HCT116 (cell line): ENCODE measurements at regions not wholly inside any gene's neighbourhood (a gene's known extent, or its start where the extent isn't known, plus 50 kb on each side); places are given as distances from the start of the nearest gene placed in this dataset.
"Not testable (repeated sequence)": the region's sequence is repeated elsewhere in the genome, so short reads cannot be mapped to it uniquely, and the experiment has no call there.

Experiments
- CTCF ChIP-seq, 3 experiments: fragments of 200-600 bp in 1 of 3; sonication (generic) in 1 of 3; IDR thresholded peaks in 2 of 3; conservative IDR thresholded peaks in 1 of 3; 2 replicates each; pipeline ENCODE4 v1.5.1; 2012 to 2017; ENCODE audit warnings: low read depth in 2 of 3, low read length in 2 of 3, antibody characterized with exemption in 1 of 3, borderline replicate concordance in 1 of 3, control low read depth in 1 of 3, mild to moderate bottlenecking in 1 of 3, mixed read lengths in 1 of 3, mixed run types in 1 of 3, moderate library complexity in 1 of 3; ENCODE audit not compliant: insufficient read depth in 1 of 3
- JUND ChIP-seq: IDR thresholded peaks from 2 replicates; pipeline ENCODE4 v1.6.1; 2012
- POLR2A ChIP-seq: IDR thresholded peaks from 2 replicates; pipeline ENCODE4 v1.7.0; 2011; ENCODE audit warnings: borderline replicate concordance; ENCODE audit not compliant: insufficient read depth, insufficient read length; ENCODE audit errors: extremely low read depth
- TCF7L2 ChIP-seq: IDR thresholded peaks from 2 replicates; pipeline ENCODE4 v1.7.0; 2011; ENCODE audit warnings: borderline replicate concordance, inconsistent platforms; ENCODE audit not compliant: insufficient read depth, insufficient read length; ENCODE audit errors: extremely low read depth
- ZNF274 ChIP-seq: fragments of 200-500 bp; sonication (Bioruptor generic); IDR thresholded peaks from 2 replicates; pipeline ENCODE4 v1.6.1; 2014; ENCODE audit warnings: mild to moderate bottlenecking, low read depth, low read length, inconsistent platforms
- TF ChIP-seq, protein P1 (sequence below): IDR thresholded peaks from 2 replicates; pipeline ENCODE4 v1.6.1; 2012; ENCODE audit warnings: low read depth

GRCh38 chr13:60805640-60806039, 408.6 kb downstream of the TDRD3 start:
- TF ChIP-seq ZNF274; POLR2A; CTCF (IDR thresholded peaks at IDR 0.05 in 2 of 3, conservative IDR thresholded peaks at IDR 0.05 in 1 of 3; ENCODE audit: borderline replicate concordance in 1 of 3, insufficient read depth in 1 of 3, low read depth in 2 of 3, low read length in 2 of 3); TCF7L2; JUND: not testable (repeated sequence)
- TF ChIP-seq, protein P1, sequence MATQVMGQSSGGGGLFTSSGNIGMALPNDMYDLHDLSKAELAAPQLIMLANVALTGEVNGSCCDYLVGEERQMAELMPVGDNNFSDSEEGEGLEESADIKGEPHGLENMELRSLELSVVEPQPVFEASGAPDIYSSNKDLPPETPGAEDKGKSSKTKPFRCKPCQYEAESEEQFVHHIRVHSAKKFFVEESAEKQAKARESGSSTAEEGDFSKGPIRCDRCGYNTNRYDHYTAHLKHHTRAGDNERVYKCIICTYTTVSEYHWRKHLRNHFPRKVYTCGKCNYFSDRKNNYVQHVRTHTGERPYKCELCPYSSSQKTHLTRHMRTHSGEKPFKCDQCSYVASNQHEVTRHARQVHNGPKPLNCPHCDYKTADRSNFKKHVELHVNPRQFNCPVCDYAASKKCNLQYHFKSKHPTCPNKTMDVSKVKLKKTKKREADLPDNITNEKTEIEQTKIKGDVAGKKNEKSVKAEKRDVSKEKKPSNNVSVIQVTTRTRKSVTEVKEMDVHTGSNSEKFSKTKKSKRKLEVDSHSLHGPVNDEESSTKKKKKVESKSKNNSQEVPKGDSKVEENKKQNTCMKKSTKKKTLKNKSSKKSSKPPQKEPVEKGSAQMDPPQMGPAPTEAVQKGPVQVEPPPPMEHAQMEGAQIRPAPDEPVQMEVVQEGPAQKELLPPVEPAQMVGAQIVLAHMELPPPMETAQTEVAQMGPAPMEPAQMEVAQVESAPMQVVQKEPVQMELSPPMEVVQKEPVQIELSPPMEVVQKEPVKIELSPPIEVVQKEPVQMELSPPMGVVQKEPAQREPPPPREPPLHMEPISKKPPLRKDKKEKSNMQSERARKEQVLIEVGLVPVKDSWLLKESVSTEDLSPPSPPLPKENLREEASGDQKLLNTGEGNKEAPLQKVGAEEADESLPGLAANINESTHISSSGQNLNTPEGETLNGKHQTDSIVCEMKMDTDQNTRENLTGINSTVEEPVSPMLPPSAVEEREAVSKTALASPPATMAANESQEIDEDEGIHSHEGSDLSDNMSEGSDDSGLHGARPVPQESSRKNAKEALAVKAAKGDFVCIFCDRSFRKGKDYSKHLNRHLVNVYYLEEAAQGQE = not testable (repeated sequence)
